T-helper 2 cell treated with Interferon-gamma antibody and Interleukin-4, amounts not matched to agents 5 μg/mL and 100 μg/mL, for 36 hours (primary cell): ENCODE measurements at regions not wholly inside any gene's neighbourhood (a gene's known extent, or its start where the extent isn't known, plus 50 kb on each side); places are given as distances from the start of the nearest gene placed in this dataset.

ENCODE experiments used
- DNase-seq: peaks from one replicate; pipeline ENCODE4 v3.0.0; 2021; ENCODE audit warnings: low spot score
- H3K27ac Mint-ChIP-seq: one replicate; pipeline ENCODE4 v1.8.0; 2021; ENCODE audit warnings: mild to moderate bottlenecking, mixed read lengths
- H3K27me3 Mint-ChIP-seq: one replicate; pipeline ENCODE4 v1.8.0; 2021; ENCODE audit warnings: low read depth, mixed read lengths
- H3K36me3 Mint-ChIP-seq: one replicate; pipeline ENCODE4 v1.8.0; 2021; ENCODE audit warnings: low read depth, mixed read lengths
- H3K4me1 Mint-ChIP-seq: one replicate; pipeline ENCODE4 v1.8.0; 2021; ENCODE audit warnings: low read depth, mixed read lengths
- H3K4me3 Mint-ChIP-seq: one replicate; pipeline ENCODE4 v1.8.0; 2022; ENCODE audit warnings: mild to moderate bottlenecking, moderate library complexity, mixed read lengths
- H3K9me3 Mint-ChIP-seq: one replicate; pipeline ENCODE4 v1.8.0; 2021; ENCODE audit warnings: mixed read lengths

GRCh38 chr3:107236655-107237337, 140.4 kb upstream of the CCDC54 start:
- Mint-ChIP-seq H3K4me3 (no peak overlapping the region), H3K27me3 (peaks cover 14% of the 10 kb centered on the region), H3K27ac (no peak overlapping the region), H3K9me3 (no peaks in the 10 kb centered on the region), H3K36me3 (no peaks in the 10 kb centered on the region), H3K4me1 (peaks cover 18% of the 10 kb centered on the region)
- no peak for DNase-seq

- no peaks in the 10 kb centered on the region for H3K36me3 Mint-ChIP-seq
- no peak overlapping the region for H3K27ac Mint-ChIP-seq
These were observed 138.5 kb upstream of the CCDC54 start for GRCh38 chr3:107238787-107239186.

GRCh38 chr3:107239703-107240102, 137.5 kb upstream of the CCDC54 start:
- Mint-ChIP-seq H3K4me1 (peaks cover 18% of the 10 kb centered on the region), H3K27me3 (peaks cover 10% of the 10 kb centered on the region), H3K36me3 (no peaks in the 10 kb centered on the region), H3K9me3 (no peaks in the 10 kb centered on the region), H3K4me3 (peak overlapping the region; percentile 93), H3K27ac (no peak overlapping the region)
- no peak for DNase-seq

More at GRCh38 chr3:107238787-107239186, 138.5 kb upstream of the CCDC54 start:
- H3K27me3 Mint-ChIP-seq: peaks cover 12% of the 10 kb centered on the region
- H3K4me1 Mint-ChIP-seq: peaks cover 18% of the 10 kb centered on the region
- H3K4me3 Mint-ChIP-seq: no peak overlapping the region
- no peak for DNase-seq
- H3K9me3 Mint-ChIP-seq: no peaks in the 10 kb centered on the region

DNA sequence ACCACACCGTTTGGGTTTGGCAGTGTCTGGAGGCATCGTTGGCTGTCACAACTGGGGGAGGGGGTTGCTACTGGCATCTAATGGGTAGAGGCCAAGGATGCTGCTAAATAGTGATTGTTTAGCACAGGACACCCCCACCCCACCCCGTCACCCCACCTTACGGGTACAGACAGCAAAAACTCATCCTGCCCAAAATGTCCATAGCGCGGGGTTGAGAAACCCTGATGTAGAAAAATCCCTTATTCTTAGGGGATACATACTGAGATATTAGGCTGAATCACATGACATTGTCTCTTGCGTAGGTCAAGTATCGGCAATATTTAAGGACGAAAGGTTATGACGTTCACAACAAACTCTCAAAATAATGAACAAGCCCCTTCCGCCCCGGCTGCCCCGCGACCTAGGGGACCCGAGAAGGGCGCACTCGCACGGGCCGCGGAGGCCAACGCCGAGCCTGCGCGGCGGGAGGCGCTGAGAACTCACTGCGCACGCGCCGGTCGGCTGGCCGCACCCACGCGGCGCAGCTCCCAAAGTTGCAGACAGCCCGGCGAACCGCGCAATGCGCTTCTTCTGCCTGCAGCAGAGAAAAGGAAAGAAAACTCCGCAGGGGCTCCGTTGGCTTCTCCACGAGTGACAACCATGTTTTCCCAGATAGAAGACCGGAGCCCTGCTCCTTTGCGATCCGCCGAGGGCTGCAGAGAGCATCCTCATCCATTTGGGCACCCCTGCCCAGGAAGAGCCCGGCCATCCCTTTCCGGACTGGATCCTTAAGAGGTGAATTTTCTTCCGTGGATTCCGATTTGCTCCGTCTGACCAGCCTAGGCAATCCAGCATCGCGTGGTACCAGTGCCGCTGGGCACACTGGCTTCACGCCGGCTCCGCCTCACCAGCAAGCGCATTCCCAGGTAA, 136.8 kb upstream of the CCDC54 start:
- H3K9me3 Mint-ChIP-seq: no peaks in the 10 kb centered on the region
- H3K4me3 Mint-ChIP-seq: peak overlapping the region; percentile 93
- DNase-seq: peak; percentile 76
- no peaks in the 10 kb centered on the region for H3K36me3 Mint-ChIP-seq
- H3K4me1 Mint-ChIP-seq: peaks cover 18% of the 10 kb centered on the region
- H3K27ac Mint-ChIP-seq: peak overlapping the region; percentile 55
- peaks cover 10% of the 10 kb centered on the region for H3K27me3 Mint-ChIP-seq

DNA sequence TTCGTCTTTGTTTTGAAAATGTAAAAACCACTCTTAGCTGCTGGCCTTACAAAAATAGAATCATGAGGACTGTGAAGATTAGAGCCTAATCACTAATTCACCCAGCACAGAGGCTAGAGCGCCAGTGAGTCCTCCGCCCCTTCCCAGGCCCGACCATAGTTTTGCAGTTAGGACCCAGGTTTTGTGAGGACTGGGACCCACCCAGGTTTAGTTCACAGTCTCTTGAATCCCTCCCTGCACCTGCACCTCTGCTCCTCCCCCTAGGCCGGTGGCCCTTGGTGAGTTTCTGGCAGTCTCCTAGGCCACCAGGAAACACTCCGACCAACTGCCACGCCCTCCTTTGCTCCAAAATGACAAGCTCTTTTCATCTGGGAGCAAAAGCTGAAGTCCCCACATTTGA, 136.0 kb upstream of the CCDC54 start:
- Mint-ChIP-seq H3K4me1 (peaks cover 11% of the 10 kb centered on the region), H3K27ac (no peak overlapping the region), H3K9me3 (no peaks in the 10 kb centered on the region), H3K36me3 (no peaks in the 10 kb centered on the region), H3K4me3 (peak overlapping the region; percentile 93), H3K27me3 (peaks cover 6% of the 10 kb centered on the region)
- no peak for DNase-seq

DNA sequence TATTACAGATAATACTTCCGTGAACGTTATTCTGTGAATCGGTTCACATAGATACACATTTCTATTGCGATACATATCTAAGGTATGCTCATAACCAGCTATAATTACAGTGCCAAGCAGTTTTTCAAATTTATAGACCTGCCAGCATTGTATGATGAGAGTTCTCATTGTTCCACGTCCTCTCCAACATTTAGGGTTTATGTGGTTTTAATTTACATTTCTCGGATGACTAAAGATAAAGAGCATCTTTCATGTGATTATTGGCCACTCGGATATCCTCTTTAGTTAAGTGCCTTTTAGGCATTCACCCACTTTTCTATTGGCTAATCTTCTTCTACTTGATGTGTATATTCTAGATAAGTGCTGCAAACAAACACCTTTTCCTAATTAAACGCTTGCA, 134.7 kb upstream of the CCDC54 start:
- H3K4me1 Mint-ChIP-seq: peaks cover 9% of the 10 kb centered on the region

GRCh38 chr3:107247116-107247515, 130.1 kb upstream of the CCDC54 start:
- H3K4me3 Mint-ChIP-seq: no peak overlapping the region

More for the DNA sequence above, 134.7 kb upstream of the CCDC54 start:
- Mint-ChIP-seq H3K9me3 (no peaks in the 10 kb centered on the region), H3K36me3 (no peaks in the 10 kb centered on the region), H3K27ac (no peak overlapping the region), H3K27me3 (peaks cover 6% of the 10 kb centered on the region), H3K4me3 (no peak overlapping the region)
- no peak for DNase-seq

DNA sequence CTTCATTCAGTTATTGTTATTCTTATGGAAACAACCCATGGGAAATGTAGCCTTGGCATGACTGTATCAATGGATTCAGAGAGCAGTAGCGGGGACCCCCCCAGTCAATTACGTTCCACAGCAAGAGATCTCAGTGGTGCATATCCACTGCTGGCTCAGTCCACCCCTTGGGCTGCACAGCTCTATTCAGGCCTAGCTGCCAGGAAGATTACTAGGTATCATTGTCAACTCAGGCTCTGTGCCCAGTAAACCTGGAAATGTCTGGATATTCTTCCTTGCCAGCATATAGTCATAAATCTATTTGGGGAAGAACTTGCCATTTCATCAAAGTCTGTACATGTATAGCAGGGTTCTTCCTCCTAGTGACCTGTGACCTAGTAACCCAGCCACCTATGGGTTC, 128.1 kb upstream of the CCDC54 start:
- H3K27ac Mint-ChIP-seq: no peak overlapping the region
- H3K27me3 Mint-ChIP-seq: no peaks in the 10 kb centered on the region

More at GRCh38 chr3:107247116-107247515, 130.1 kb upstream of the CCDC54 start:
- H3K36me3 Mint-ChIP-seq: no peaks in the 10 kb centered on the region
- no peaks in the 10 kb centered on the region for H3K9me3 Mint-ChIP-seq
- peaks cover 2% of the 10 kb centered on the region for H3K27me3 Mint-ChIP-seq
- H3K4me1 Mint-ChIP-seq: no peaks in the 10 kb centered on the region
- DNase-seq: no peak
- no peak overlapping the region for H3K27ac Mint-ChIP-seq

GRCh38 chr3:107250221-107250620, 127.0 kb upstream of the CCDC54 start:
- H3K9me3 Mint-ChIP-seq: no peaks in the 10 kb centered on the region
- H3K36me3 Mint-ChIP-seq: no peaks in the 10 kb centered on the region
- no peaks in the 10 kb centered on the region for H3K4me1 Mint-ChIP-seq
- no peak overlapping the region for H3K4me3 Mint-ChIP-seq
- H3K27ac Mint-ChIP-seq: no peak overlapping the region
- H3K27me3 Mint-ChIP-seq: peaks cover 5% of the 10 kb centered on the region
- DNase-seq: no peak

More for the DNA sequence above, 128.1 kb upstream of the CCDC54 start:
- H3K36me3 Mint-ChIP-seq: no peaks in the 10 kb centered on the region
- H3K9me3 Mint-ChIP-seq: no peaks in the 10 kb centered on the region
- DNase-seq: no peak
- no peaks in the 10 kb centered on the region for H3K4me1 Mint-ChIP-seq
- H3K4me3 Mint-ChIP-seq: no peak overlapping the region

DNA sequence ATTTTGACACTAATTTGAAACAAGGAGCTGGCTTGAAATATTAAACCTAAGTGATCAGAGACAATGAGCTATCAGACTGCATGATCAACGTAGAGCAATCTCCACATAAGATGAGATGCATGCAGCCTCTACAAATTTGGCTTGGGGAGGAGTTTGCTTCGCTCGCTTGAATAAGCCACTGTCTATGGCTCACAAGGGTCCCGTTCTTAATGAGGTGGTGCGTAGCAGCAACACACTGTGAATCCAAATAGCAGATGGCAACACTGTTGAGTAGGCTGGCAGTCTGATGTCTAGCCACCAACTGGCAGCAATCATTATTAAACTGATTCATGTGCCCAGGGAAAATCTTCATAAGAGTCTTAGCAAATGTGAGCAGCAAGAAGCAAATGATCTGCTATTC, 125.4 kb upstream of the CCDC54 start:
- H3K27ac Mint-ChIP-seq: no peak overlapping the region
- H3K9me3 Mint-ChIP-seq: no peaks in the 10 kb centered on the region
- peaks cover 6% of the 10 kb centered on the region for H3K27me3 Mint-ChIP-seq
- no peaks in the 10 kb centered on the region for H3K36me3 Mint-ChIP-seq
- H3K4me3 Mint-ChIP-seq: no peak overlapping the region
- no peak for DNase-seq
- H3K4me1 Mint-ChIP-seq: no peaks in the 10 kb centered on the region

DNA sequence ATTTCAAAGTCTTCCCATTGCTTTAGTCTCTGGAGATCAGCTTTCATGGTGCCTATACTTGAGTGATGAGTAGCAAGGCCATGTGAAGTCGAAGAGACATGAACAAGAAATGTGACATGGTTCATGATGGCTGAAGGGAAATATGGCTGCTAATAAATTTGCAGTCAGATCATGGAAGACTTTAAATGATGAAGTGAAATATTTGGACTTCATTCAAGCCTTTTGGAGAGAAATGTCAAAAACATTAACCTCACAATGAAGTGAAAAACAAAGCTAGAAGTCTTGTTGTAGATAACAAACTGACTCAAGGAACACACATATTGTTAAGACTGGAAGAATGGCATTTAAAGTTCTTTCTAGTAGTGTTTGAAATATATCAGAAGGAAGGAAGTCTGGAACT, 120.3 kb upstream of the CCDC54 start:
- Mint-ChIP-seq H3K27me3 (peaks cover 23% of the 10 kb centered on the region), H3K4me3 (no peak overlapping the region), H3K36me3 (no peaks in the 10 kb centered on the region), H3K9me3 (no peaks in the 10 kb centered on the region), H3K27ac (no peak overlapping the region), H3K4me1 (no peaks in the 10 kb centered on the region)
- DNase-seq: no peak

DNA sequence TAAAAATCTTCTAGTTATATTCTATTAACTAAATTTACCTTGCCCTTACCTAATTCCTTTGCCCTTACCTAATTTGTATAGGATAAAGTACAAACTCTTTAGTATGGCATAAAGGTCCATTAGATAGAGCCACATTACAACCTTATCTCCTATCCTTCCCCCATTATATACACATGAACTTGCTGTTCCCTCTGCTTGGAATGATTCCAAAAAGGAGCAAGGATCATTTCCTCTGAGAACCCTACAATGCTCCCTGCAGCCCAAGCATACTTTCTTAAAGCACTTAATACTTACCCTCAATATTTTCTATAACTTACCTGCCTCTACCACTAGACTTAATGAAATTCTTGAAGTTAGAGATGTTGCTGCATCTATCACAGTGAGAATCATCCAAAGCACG, 118.9 kb upstream of the CCDC54 start:
- DNase-seq: no peak
- Mint-ChIP-seq H3K4me3 (no peak overlapping the region), H3K36me3 (no peaks in the 10 kb centered on the region), H3K27ac (no peak overlapping the region), H3K4me1 (peaks cover 2% of the 10 kb centered on the region), H3K27me3 (peaks cover 23% of the 10 kb centered on the region), H3K9me3 (no peaks in the 10 kb centered on the region)

DNA sequence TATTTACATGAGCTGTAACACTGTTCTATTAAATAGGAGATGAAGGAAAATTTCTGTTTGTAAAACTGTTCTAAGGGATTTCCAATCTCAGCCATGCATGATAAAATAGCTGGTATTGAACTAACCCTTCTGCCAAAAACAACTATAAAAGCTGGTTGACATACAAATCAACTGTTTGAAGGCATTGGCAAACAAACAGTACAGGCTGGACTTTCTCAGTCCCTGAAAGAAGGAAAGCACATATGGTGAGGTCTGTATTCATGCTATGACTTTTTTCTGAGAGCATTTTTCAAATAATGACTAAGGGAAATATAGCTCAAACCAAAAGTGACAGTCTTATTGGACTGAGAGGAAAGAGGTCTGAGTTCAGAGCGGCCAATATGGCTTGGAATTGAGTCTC, 117.0 kb upstream of the CCDC54 start:
- Mint-ChIP-seq H3K4me3 (no peak overlapping the region), H3K36me3 (no peaks in the 10 kb centered on the region), H3K9me3 (no peaks in the 10 kb centered on the region), H3K27me3 (peaks cover 18% of the 10 kb centered on the region), H3K27ac (no peak overlapping the region), H3K4me1 (peaks cover 7% of the 10 kb centered on the region)
- no peak for DNase-seq

- Mint-ChIP-seq H3K27ac (no peak overlapping the region), H3K27me3 (peaks cover 12% of the 10 kb centered on the region), H3K9me3 (no peaks in the 10 kb centered on the region), H3K36me3 (no peaks in the 10 kb centered on the region), H3K4me1 (peaks cover 7% of the 10 kb centered on the region), H3K4me3 (peak overlapping the region; percentile 6)
- DNase-seq: no peak
These were observed 113.8 kb upstream of the CCDC54 start for GRCh38 chr3:107263269-107264021.
